ENCODE measurements at regions not wholly inside any gene's neighbourhood (a gene's known extent, or its start where the extent isn't known, plus 50 kb on each side); places are given as distances from the start of the nearest gene placed in this dataset.

GRCh38 chr2:107412209-107412904 lies 414.3 kb upstream of the RGPD4 start:
- intact Hi-C loops (cut with DNase I, micrococcal nuclease) = no loop called here
- DNase-seq = no peak
- Mint-ChIP-seq H3K4me1 (ENCODE audit: low read depth) (no peaks in the 10 kb centered on the region), H3K9me3 (no peaks in the 10 kb centered on the region), H3K4me3 (no peak overlapping the region), H3K27ac (no peak overlapping the region), H3K36me3 (ENCODE audit: low read depth) (no peaks in the 10 kb centered on the region), H3K27me3 (no peaks in the 10 kb centered on the region)
- Histone ChIP-seq H3K4me3 (ENCODE audit: low read length) (no peak overlapping the region), H3K36me3 (ENCODE audit: insufficient read depth, low read length) (no peaks in the 10 kb centered on the region), H3K9me3 (ENCODE audit: control insufficient read depth in 1 of 2, insufficient read depth in 1 of 2, low read length in 2 of 2) (no peaks in the 10 kb centered on the region), H3K4me1 (ENCODE audit: insufficient read depth, low read length) (no peaks in the 10 kb centered on the region), H3K27me3 (ENCODE audit: control insufficient read depth in 1 of 2, insufficient read depth in 2 of 2, low read length in 2 of 2) (no peaks in the 10 kb centered on the region), H3K27ac (ENCODE audit: low read depth in 1 of 2, low read length in 2 of 2) (no peak overlapping the region)
- TF ChIP-seq CTCF (IDR thresholded peaks at IDR 0.05) = no peak
- ATAC-seq (ENCODE audit: poor library complexity) = no peak
- CTCF ChIA-PET = no interaction called here
- POLR2A ChIA-PET = no interaction called here

GRCh38 chr2:107412981-107413380 lies 413.7 kb upstream of the RGPD4 start:
- H3K27me3 Mint-ChIP-seq = no peaks in the 10 kb centered on the region
- no peak overlapping the region for H3K4me3 ChIP-seq (ENCODE audit: low read length)
- no peaks in the 10 kb centered on the region for H3K4me1 ChIP-seq (ENCODE audit: insufficient read depth, low read length)
- H3K36me3 Mint-ChIP-seq (ENCODE audit: low read depth) = no peaks in the 10 kb centered on the region
- ATAC-seq (ENCODE audit: poor library complexity) = no peak
- POLR2A ChIA-PET = no interaction called here
- TF ChIP-seq CTCF (IDR thresholded peaks at IDR 0.05) = no peak
- no peaks in the 10 kb centered on the region for H3K27me3 ChIP-seq (ENCODE audit: control insufficient read depth in 1 of 2, insufficient read depth in 2 of 2, low read length in 2 of 2)
- no peak overlapping the region for H3K27ac ChIP-seq (ENCODE audit: low read depth in 1 of 2, low read length in 2 of 2)
- no peak overlapping the region for H3K4me3 Mint-ChIP-seq
- intact Hi-C loops (cut with DNase I, micrococcal nuclease) = no loop called here
- DNase-seq = no peak
- no peaks in the 10 kb centered on the region for H3K4me1 Mint-ChIP-seq (ENCODE audit: low read depth)
- H3K36me3 ChIP-seq (ENCODE audit: insufficient read depth, low read length) = no peaks in the 10 kb centered on the region
- CTCF ChIA-PET = no interaction called here
- no peaks in the 10 kb centered on the region for H3K9me3 Mint-ChIP-seq
- no peak overlapping the region for H3K27ac Mint-ChIP-seq
- H3K9me3 ChIP-seq (ENCODE audit: control insufficient read depth in 1 of 2, insufficient read depth in 1 of 2, low read length in 2 of 2) = no peaks in the 10 kb centered on the region

- no peak overlapping the region for H3K4me3 ChIP-seq (ENCODE audit: low read length)
- Mint-ChIP-seq H3K4me3 (no peak overlapping the region), H3K36me3 (ENCODE audit: low read depth) (no peaks in the 10 kb centered on the region), H3K9me3 (no peaks in the 10 kb centered on the region), H3K4me1 (ENCODE audit: low read depth) (no peaks in the 10 kb centered on the region), H3K27me3 (no peaks in the 10 kb centered on the region), H3K27ac (no peak overlapping the region)
- DNase-seq (no peak), ATAC-seq (ENCODE audit: poor library complexity) (no peak)
- intact Hi-C loops (cut with DNase I, micrococcal nuclease) = no loop called here
- H3K9me3 ChIP-seq (ENCODE audit: control insufficient read depth in 1 of 2, insufficient read depth in 1 of 2, low read length in 2 of 2) = no peaks in the 10 kb centered on the region
- no peaks in the 10 kb centered on the region for H3K36me3 ChIP-seq (ENCODE audit: insufficient read depth, low read length)
- H3K27me3 ChIP-seq (ENCODE audit: control insufficient read depth in 1 of 2, insufficient read depth in 2 of 2, low read length in 2 of 2) = no peaks in the 10 kb centered on the region
- H3K4me1 ChIP-seq (ENCODE audit: insufficient read depth, low read length) = no peaks in the 10 kb centered on the region
- H3K27ac ChIP-seq (ENCODE audit: low read depth in 1 of 2, low read length in 2 of 2) = no peak overlapping the region
- ChIA-PET CTCF (no interaction called here), POLR2A (no interaction called here)
- no peak for TF ChIP-seq CTCF (IDR thresholded peaks at IDR 0.05)
Observed at GRCh38 chr2:107414376-107414775, 412.3 kb upstream of the RGPD4 start.
